Osteocyte (in vitro differentiated cells): ENCODE measurements at regions not wholly inside any gene's neighbourhood (a gene's known extent, or its start where the extent isn't known, plus 50 kb on each side); places are given as distances from the start of the nearest gene placed in this dataset.

Source experiments
- DNase-seq: peaks from one replicate; pipeline ENCODE4 v3.0.0; 2021; ENCODE audit warnings: mixed read lengths; ENCODE audit not compliant: unreplicated experiment; ENCODE audit errors: extremely low spot score
- H3K27ac Mint-ChIP-seq: one replicate; pipeline ENCODE4 v1.8.0; 2021; ENCODE audit warnings: mild to moderate bottlenecking, mixed read lengths; ENCODE audit not compliant: unreplicated experiment
- H3K27me3 Mint-ChIP-seq: one replicate; pipeline ENCODE4 v1.8.0; 2021; ENCODE audit warnings: mixed read lengths; ENCODE audit not compliant: unreplicated experiment
- H3K36me3 Mint-ChIP-seq: one replicate; pipeline ENCODE4 v1.8.0; 2021; ENCODE audit warnings: mixed read lengths; ENCODE audit not compliant: unreplicated experiment
- H3K4me1 Mint-ChIP-seq: one replicate; pipeline ENCODE4 v1.8.0; 2021; ENCODE audit warnings: mixed read lengths; ENCODE audit not compliant: unreplicated experiment
- H3K4me3 Mint-ChIP-seq: one replicate; pipeline ENCODE4 v1.8.0; 2021; ENCODE audit warnings: mild to moderate bottlenecking, moderate library complexity, mixed read lengths; ENCODE audit not compliant: unreplicated experiment
- H3K9me3 Mint-ChIP-seq: one replicate; pipeline ENCODE4 v1.8.0; 2021; ENCODE audit warnings: mixed read lengths; ENCODE audit not compliant: unreplicated experiment
- TF ChIP-seq, protein P1 (sequence below): fragments of 200-600 bp; sonication (generic); IDR thresholded peaks from 2 replicates; pipeline ENCODE4 v1.5.0; 2021; ENCODE audit warnings: antibody characterized with exemption, mild to moderate bottlenecking, moderate library complexity

DNA sequence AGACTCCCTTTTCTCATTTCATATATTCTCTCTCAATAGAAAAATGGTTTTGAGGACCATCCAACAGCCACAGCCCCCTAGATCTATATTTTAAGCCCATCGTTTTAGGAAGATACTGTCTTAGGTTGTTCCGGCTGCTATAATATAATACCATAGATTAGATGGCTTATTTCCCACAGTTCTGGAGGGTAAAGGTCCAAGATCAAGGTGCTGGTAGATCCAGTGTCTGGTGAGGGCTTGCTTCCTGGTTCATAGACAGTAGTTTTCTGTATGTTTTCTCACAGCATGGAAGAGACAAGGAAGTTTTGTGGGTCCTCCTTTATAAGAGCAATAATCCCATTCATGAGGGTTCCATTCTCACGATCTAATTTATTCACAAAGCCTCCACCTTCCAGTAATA lies 215.1 kb downstream of the AASDHPPT start:
- Mint-ChIP-seq H3K36me3 (no peaks in the 10 kb centered on the region), H3K9me3 (no peaks in the 10 kb centered on the region), H3K4me3 (no peak overlapping the region), H3K4me1 (peaks cover 1% of the 10 kb centered on the region), H3K27me3 (peaks cover 2% of the 10 kb centered on the region), H3K27ac (no peak overlapping the region)
- TF ChIP-seq, protein P1, sequence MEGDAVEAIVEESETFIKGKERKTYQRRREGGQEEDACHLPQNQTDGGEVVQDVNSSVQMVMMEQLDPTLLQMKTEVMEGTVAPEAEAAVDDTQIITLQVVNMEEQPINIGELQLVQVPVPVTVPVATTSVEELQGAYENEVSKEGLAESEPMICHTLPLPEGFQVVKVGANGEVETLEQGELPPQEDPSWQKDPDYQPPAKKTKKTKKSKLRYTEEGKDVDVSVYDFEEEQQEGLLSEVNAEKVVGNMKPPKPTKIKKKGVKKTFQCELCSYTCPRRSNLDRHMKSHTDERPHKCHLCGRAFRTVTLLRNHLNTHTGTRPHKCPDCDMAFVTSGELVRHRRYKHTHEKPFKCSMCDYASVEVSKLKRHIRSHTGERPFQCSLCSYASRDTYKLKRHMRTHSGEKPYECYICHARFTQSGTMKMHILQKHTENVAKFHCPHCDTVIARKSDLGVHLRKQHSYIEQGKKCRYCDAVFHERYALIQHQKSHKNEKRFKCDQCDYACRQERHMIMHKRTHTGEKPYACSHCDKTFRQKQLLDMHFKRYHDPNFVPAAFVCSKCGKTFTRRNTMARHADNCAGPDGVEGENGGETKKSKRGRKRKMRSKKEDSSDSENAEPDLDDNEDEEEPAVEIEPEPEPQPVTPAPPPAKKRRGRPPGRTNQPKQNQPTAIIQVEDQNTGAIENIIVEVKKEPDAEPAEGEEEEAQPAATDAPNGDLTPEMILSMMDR, result no peak
- DNase-seq, result no peak

DNA sequence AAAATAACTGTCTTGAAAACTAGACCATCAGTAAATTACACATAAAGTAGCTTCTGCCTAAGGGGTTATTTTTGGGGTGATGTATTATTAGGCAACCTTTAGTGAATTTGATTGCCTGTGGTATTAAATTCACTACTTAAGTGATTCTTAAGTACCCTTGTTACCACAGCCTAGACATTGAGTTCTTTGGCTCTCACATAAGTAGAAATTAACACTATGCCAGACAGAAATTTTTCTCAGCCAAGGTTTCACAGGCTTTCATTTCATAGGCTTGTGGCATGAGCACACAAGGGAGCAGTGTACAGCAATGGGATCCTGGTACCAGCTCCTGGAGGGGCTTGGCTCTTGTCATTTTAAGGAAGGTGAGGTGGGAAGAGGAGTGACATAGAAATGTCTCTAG lies 218.5 kb downstream of the AASDHPPT start:
- Mint-ChIP-seq H3K27ac (no peak overlapping the region), H3K27me3 (peaks cover 2% of the 10 kb centered on the region), H3K9me3 (no peaks in the 10 kb centered on the region), H3K36me3 (no peaks in the 10 kb centered on the region), H3K4me3 (no peak overlapping the region), H3K4me1 (no peaks in the 10 kb centered on the region)
- DNase-seq, result no peak
- TF ChIP-seq, protein P1, result no peak

DNA sequence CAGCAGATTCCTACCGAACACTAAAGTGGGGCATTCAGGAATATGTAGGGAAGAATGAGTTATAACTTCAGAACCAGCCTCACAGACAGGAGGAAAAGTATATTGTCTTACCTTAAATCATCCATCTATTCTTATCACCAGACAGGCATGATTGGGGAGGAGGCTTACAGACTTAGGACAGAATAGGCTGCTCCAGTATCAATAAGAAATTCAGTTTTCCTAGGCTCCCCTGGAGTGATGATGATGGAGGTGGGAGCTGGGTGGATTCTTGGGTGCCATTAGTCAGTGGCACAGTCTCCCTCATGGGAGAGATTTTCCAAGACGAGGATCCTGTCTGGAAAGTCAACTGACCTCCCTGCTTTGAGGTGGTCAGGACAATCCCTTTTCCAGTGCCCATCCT lies 225.0 kb downstream of the AASDHPPT start:
- no peak for DNase-seq
- H3K4me3 Mint-ChIP-seq, result no peak overlapping the region
- no peaks in the 10 kb centered on the region for H3K27me3 Mint-ChIP-seq
- no peaks in the 10 kb centered on the region for H3K4me1 Mint-ChIP-seq
- TF ChIP-seq, protein P1, result no peak
- no peaks in the 10 kb centered on the region for H3K36me3 Mint-ChIP-seq
- H3K9me3 Mint-ChIP-seq, result no peaks in the 10 kb centered on the region
- no peak overlapping the region for H3K27ac Mint-ChIP-seq

DNA sequence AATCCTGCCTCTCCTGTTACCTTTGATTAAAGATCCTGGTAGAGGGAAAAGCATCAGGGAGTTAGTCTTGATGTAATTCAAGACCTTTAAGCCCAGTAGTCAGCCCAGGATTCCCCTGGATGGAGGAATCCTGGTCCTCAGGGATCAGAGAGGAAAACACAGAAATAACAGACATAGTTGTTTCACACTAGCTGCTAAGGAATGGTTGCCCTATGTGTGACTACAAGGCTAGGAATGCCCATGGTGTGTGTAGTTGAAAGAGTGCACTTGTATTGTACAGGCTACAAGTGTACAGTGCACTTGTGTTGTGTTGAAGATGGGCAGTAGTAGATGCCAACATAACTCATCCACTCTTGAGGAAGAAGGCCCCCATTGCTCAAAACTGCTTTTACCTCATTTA lies 226.8 kb downstream of the AASDHPPT start:
- H3K36me3 Mint-ChIP-seq, result no peaks in the 10 kb centered on the region
- H3K27me3 Mint-ChIP-seq, result no peaks in the 10 kb centered on the region
- no peaks in the 10 kb centered on the region for H3K4me1 Mint-ChIP-seq
- TF ChIP-seq, protein P1, result no peak
- H3K4me3 Mint-ChIP-seq, result no peak overlapping the region
- no peak overlapping the region for H3K27ac Mint-ChIP-seq
- H3K9me3 Mint-ChIP-seq, result no peaks in the 10 kb centered on the region
- no peak for DNase-seq

DNA sequence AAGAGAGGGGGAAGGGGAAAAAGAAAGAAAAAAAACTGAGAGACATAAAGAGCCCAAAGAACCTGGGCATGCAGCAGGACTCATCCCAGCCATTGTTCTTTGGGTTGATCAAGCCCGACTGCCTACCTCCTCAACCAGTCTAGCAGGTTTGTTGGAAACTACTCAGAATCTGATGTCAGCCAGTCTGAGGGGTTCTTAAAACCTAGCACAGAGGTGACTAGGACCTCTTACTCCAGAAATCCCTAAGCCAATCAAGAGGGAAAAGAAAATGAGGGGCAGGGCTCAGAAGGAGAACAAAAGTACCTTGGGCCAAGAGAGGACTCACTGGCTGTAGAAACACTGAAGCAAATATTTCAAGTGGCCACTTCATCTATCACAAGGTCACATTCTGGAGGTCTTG lies 228.0 kb downstream of the AASDHPPT start:
- Mint-ChIP-seq H3K9me3 (no peaks in the 10 kb centered on the region), H3K36me3 (no peaks in the 10 kb centered on the region), H3K4me1 (no peaks in the 10 kb centered on the region), H3K27me3 (no peaks in the 10 kb centered on the region), H3K4me3 (no peak overlapping the region), H3K27ac (no peak overlapping the region)
- DNase-seq, result no peak
- TF ChIP-seq, protein P1, result no peak
